ENCODE measurements at regions not wholly inside any gene's neighbourhood (a gene's known extent, or its start where the extent isn't known, plus 50 kb on each side); places are given as distances from the start of the nearest gene placed in this dataset.

GRCh38 chr1:208298593-208299269 lies 54.5 kb upstream of the PLXNA2 start:
- no peak overlapping the region for H3K9ac ChIP-seq (ENCODE audit: low read length)

GRCh38 chr1:208300084-208300770 lies 56.0 kb upstream of the PLXNA2 start:
- no peak overlapping the region for H2BK12ac ChIP-seq (ENCODE audit: low read length in 2 of 2)
- H2BK5ac ChIP-seq (ENCODE audit: low read depth, low read length, poor library complexity, severe bottlenecking) = no peak overlapping the region
- no peaks in the 10 kb centered on the region for H3K9me3 ChIP-seq (ENCODE audit: control insufficient read depth, low read length)
- no peak overlapping the region for H3K18ac ChIP-seq (ENCODE audit: low read depth in 1 of 2, low read length in 2 of 2)
- H3K9ac ChIP-seq (ENCODE audit: low read length) = no peak overlapping the region
- H2AFZ ChIP-seq (ENCODE audit: low read depth, low read length) = no peak overlapping the region
- H3K27me3 ChIP-seq (ENCODE audit: control insufficient read depth in 1 of 2, insufficient read depth in 1 of 2, low read length in 2 of 2) = peaks cover 28 to 29% of the 10 kb centered on the region in 2 experiments
- no peak overlapping the region for H3K4me2 ChIP-seq (ENCODE audit: low read length, poor library complexity, severe bottlenecking)
- H2BK15ac ChIP-seq (ENCODE audit: low read depth, poor library complexity, severe bottlenecking) = no peak overlapping the region
- 92% methylated on average over 4 of the region's 7 CpGs for WGBS
- no peaks in the 10 kb centered on the region for H3K36me3 ChIP-seq (ENCODE audit: control insufficient read depth in 1 of 2, insufficient read depth in 2 of 2, low read depth in 1 of 2, low read length in 2 of 2)
- H3K23ac ChIP-seq (ENCODE audit: low read length in 2 of 2) = no peak overlapping the region
- no peak overlapping the region for H3K4me3 ChIP-seq (ENCODE audit: insufficient read depth in 1 of 2, low read depth in 1 of 2, low read length in 2 of 2)
- no peak overlapping the region for H3K14ac ChIP-seq (ENCODE audit: low read length in 2 of 2)
- no peak for DNase-seq
- no peaks in the 10 kb centered on the region for H3K4me1 ChIP-seq (ENCODE audit: control insufficient read depth, insufficient read depth, low read depth, low read length)
- no peak overlapping the region for H4K91ac ChIP-seq (ENCODE audit: low read length)
- no peak overlapping the region for H3K27ac ChIP-seq (ENCODE audit: low read length, poor library complexity, severe bottlenecking)
- no peak overlapping the region for H2AK5ac ChIP-seq (ENCODE audit: low read length, severe bottlenecking)
- H2BK120ac ChIP-seq (ENCODE audit: low read depth, low read length) = no peak overlapping the region
- H3K79me1 ChIP-seq (replicated peaks; ENCODE audit: low read length, poor library complexity, severe bottlenecking) = no peaks in the 10 kb centered on the region
- H3K4ac ChIP-seq (ENCODE audit: low read depth in 1 of 2, low read length in 2 of 2) = no peak overlapping the region
- no peak overlapping the region for H4K8ac ChIP-seq (ENCODE audit: low read length)

More at GRCh38 chr1:208298593-208299269, 54.5 kb upstream of the PLXNA2 start:
- no peak overlapping the region for H2AK5ac ChIP-seq (ENCODE audit: low read length, severe bottlenecking)
- no peaks in the 10 kb centered on the region for H3K79me1 ChIP-seq (replicated peaks; ENCODE audit: low read length, poor library complexity, severe bottlenecking)
- no peak overlapping the region for H3K27ac ChIP-seq (ENCODE audit: low read length, poor library complexity, severe bottlenecking)
- no peaks in the 10 kb centered on the region for H3K9me3 ChIP-seq (ENCODE audit: control insufficient read depth, low read length)
- H3K18ac ChIP-seq (ENCODE audit: low read depth in 1 of 2, low read length in 2 of 2) = no peak overlapping the region
- H3K36me3 ChIP-seq (ENCODE audit: control insufficient read depth in 1 of 2, insufficient read depth in 2 of 2, low read depth in 1 of 2, low read length in 2 of 2) = no peaks in the 10 kb centered on the region
- no peak overlapping the region for H3K4ac ChIP-seq (ENCODE audit: low read depth in 1 of 2, low read length in 2 of 2)
- no peak for DNase-seq
- no peak overlapping the region for H2BK15ac ChIP-seq (ENCODE audit: low read depth, poor library complexity, severe bottlenecking)
- no peak overlapping the region for H4K91ac ChIP-seq (ENCODE audit: low read length)
- H2BK120ac ChIP-seq (ENCODE audit: low read depth, low read length) = no peak overlapping the region
- H3K27me3 ChIP-seq (ENCODE audit: control insufficient read depth in 1 of 2, insufficient read depth in 1 of 2, low read length in 2 of 2) = peaks cover 25 to 37% of the 10 kb centered on the region in 2 experiments
- WGBS = 65% methylated on average over 5 of the region's 5 CpGs
- H2BK12ac ChIP-seq (ENCODE audit: low read length in 2 of 2) = no peak overlapping the region
- no peak overlapping the region for H3K4me3 ChIP-seq (ENCODE audit: insufficient read depth in 1 of 2, low read depth in 1 of 2, low read length in 2 of 2)
- no peak overlapping the region for H3K4me2 ChIP-seq (ENCODE audit: low read length, poor library complexity, severe bottlenecking)
- H3K4me1 ChIP-seq (ENCODE audit: control insufficient read depth, insufficient read depth, low read depth, low read length) = no peaks in the 10 kb centered on the region
- no peak overlapping the region for H4K8ac ChIP-seq (ENCODE audit: low read length)
- no peak overlapping the region for H2BK5ac ChIP-seq (ENCODE audit: low read depth, low read length, poor library complexity, severe bottlenecking)
- no peak overlapping the region for H2AFZ ChIP-seq (ENCODE audit: low read depth, low read length)
- no peak overlapping the region for H3K14ac ChIP-seq (ENCODE audit: low read length in 2 of 2)
- H3K23ac ChIP-seq (ENCODE audit: low read length in 2 of 2) = no peak overlapping the region

GRCh38 chr1:208302699-208303238 lies 58.6 kb upstream of the PLXNA2 start:
- Histone ChIP-seq H3K4ac (ENCODE audit: low read depth in 1 of 2, low read length in 2 of 2) (no peak overlapping the region), H3K4me2 (ENCODE audit: low read length, poor library complexity, severe bottlenecking) (no peak overlapping the region), H3K18ac (ENCODE audit: low read depth in 1 of 2, low read length in 2 of 2) (no peak overlapping the region), H3K36me3 (ENCODE audit: control insufficient read depth in 1 of 2, insufficient read depth in 2 of 2, low read depth in 1 of 2, low read length in 2 of 2) (no peaks in the 10 kb centered on the region), H3K14ac (ENCODE audit: low read length in 2 of 2) (no peak overlapping the region), H2BK12ac (ENCODE audit: low read length in 2 of 2) (no peak overlapping the region), H2AFZ (ENCODE audit: low read depth, low read length) (no peak overlapping the region), H4K8ac (ENCODE audit: low read length) (no peak overlapping the region), H2BK120ac (ENCODE audit: low read depth, low read length) (no peak overlapping the region), H4K91ac (ENCODE audit: low read length) (no peak overlapping the region), H3K9me3 (ENCODE audit: control insufficient read depth, low read length) (no peaks in the 10 kb centered on the region), H2BK5ac (ENCODE audit: low read depth, low read length, poor library complexity, severe bottlenecking) (no peak overlapping the region), H3K79me1 (replicated peaks; ENCODE audit: low read length, poor library complexity, severe bottlenecking) (no peaks in the 10 kb centered on the region), H3K4me1 (ENCODE audit: control insufficient read depth, insufficient read depth, low read depth, low read length) (no peaks in the 10 kb centered on the region), H3K27me3 (ENCODE audit: control insufficient read depth in 1 of 2, insufficient read depth in 1 of 2, low read length in 2 of 2) (peaks cover 24 to 25% of the 10 kb centered on the region in 2 experiments), H3K23ac (ENCODE audit: low read length in 2 of 2) (no peak overlapping the region), H3K27ac (ENCODE audit: low read length, poor library complexity, severe bottlenecking) (no peak overlapping the region), H3K4me3 (ENCODE audit: insufficient read depth in 1 of 2, low read depth in 1 of 2, low read length in 2 of 2) (no peak overlapping the region), H2BK15ac (ENCODE audit: low read depth, poor library complexity, severe bottlenecking) (no peak overlapping the region), H3K9ac (ENCODE audit: low read length) (no peak overlapping the region), H2AK5ac (ENCODE audit: low read length, severe bottlenecking) (no peak overlapping the region)
- no peak for DNase-seq
- 93% methylated on average over 4 of the region's 4 CpGs for WGBS

Data from mesenchymal stem cell (in vitro differentiated cells and primary cell).